Hypothalamus (tissue), 51 donors: ENCODE measurements at regions not wholly inside any gene's neighbourhood (a gene's known extent, or its start where the extent isn't known, plus 50 kb on each side); places are given as distances from the start of the nearest gene placed in this dataset.

Experiments used
- DNase-seq, 51 donors: peaks; one replicate each; lab custom pipeline; 2025; lab: John Stamatoyannopoulos, UW

DNA sequence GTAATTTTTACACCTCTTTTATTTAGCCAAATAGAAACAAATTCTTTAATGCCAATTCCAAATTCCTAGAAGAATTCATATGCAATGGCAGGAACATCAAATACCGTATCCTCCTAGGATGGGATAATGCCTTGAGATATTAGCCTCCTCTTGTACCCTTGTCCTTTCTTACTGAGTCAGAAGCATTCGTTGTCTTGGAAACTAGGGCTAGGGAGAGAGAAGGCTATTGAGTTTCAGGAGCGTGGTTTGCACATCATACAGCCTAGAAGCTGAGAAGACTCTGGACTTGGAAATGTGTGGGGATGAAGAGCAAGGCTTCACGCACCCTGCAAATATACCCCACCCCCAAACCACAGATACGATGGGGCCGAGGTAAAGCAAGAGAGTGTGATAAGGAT lies 300.7 kb downstream of the SP3 start:
- no peak for DNase-seq

DNA sequence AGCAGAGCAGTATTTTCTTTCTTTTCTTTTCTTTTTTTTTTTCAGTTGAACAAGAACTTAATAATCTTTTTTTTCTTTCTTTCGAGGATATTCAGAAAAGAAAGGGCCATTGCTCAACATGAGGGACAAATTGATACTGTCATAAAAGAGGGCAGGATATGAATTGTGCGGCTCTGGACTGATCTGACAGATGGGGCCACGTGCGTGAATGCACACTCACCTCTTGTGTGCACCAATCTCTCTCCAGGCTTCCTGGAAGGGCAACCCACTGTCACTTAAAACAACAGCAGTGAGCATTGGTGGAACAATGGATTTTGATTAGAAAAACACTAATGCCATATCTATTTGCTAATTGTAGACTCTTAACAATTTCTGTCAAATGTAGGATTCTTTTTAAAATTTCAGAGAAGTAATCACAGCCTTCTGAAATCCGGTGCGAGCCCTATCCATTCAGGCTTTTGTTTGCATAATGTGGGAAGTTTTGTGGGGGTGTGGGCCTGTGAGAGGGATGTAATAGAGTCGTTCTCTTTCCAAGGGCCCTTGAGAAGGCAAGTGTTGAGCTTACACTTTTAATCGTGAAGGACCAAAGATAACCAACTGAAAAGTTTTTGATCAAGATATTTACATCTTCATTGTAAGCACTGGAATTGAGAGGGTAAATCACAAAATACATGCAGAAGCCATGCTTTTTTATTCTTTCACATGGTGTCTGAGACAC lies 298.8 kb downstream of the SP3 start:
- no peak for DNase-seq

DNA sequence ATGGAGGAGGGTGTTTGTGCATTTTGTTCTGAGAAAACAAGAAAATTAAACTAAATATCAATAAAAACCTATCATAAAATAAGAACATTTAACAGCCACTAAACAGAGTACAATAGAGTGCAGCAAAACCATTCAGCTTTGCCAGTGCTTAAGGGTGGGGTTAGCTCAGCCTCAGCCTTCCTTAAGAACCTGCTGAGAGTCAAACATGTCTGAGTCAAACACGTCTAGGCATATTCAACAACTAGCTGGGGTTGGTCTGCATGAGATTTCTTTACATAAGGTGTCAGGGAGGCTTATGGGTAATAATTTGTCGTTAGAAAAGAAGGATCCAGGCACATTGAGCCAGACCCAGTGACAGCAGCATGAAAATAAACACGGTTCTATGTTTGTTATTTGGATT lies 298.2 kb downstream of the SP3 start:
- no peak for DNase-seq

DNA sequence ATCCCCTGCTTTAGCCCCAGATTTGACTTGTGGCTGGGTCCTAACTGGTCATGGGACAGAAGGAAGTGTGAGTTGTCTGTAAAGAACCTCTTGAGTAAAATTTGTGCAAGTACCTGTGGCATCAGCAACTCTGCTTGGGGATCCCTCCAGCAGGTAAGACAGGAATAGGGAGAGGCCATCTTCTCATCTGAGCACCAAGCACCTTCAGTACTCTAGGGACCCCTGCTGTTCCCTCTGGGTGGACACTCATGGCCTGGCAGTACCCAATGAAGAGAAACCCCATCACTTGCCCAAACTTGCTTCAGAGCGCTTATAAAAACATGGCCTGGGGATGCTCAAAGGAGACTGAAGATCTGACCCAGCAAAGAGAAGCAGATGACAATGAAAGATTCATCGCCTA lies 297.8 kb downstream of the SP3 start:
- DNase-seq: no peak

DNA sequence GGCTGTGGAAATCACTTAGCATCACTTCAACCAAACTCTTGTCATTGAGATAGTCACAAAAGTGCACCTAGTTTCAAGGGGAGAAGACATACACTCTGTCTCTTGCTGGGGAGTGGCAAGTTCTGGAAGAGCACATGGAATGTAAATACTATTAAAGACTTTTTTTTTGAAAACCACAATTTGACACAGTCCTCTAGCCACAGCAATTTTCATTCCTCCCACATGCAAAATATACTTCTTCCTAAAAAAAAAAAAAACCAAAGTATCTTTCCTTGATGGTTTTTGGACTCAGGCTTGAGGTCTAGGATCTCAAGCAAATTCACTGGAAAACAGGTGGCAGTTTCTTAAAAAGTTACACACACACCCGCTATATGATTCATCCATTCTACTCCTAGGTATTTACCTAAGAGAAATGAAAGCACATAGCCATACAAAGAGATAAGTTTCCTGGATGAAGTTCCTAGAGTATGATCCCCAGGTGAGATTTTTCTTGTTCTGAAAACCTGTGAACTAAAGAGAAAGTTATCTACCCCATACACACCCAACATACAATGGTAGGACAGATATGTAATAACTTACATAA lies 295.8 kb downstream of the SP3 start:
- DNase-seq: no peak

DNA sequence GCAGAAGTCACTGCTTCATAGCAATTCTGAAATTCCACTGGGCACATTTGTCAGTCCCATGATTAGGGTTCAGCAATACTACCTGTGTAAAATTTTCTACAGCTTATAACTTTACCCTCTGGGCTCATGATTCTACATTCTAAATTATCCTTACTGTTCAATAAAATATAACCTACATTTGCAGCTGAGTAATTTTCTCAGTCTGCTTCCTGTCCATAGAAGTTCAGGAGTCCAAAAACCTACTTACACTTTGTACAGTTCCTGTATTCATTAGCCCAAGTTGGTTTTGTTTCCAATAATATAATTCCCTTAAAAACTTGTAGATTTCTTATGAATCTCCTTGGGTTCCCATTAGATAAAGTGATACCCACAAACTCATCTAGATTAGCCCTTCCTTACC lies 295.3 kb downstream of the SP3 start:
- no peak for DNase-seq

DNA sequence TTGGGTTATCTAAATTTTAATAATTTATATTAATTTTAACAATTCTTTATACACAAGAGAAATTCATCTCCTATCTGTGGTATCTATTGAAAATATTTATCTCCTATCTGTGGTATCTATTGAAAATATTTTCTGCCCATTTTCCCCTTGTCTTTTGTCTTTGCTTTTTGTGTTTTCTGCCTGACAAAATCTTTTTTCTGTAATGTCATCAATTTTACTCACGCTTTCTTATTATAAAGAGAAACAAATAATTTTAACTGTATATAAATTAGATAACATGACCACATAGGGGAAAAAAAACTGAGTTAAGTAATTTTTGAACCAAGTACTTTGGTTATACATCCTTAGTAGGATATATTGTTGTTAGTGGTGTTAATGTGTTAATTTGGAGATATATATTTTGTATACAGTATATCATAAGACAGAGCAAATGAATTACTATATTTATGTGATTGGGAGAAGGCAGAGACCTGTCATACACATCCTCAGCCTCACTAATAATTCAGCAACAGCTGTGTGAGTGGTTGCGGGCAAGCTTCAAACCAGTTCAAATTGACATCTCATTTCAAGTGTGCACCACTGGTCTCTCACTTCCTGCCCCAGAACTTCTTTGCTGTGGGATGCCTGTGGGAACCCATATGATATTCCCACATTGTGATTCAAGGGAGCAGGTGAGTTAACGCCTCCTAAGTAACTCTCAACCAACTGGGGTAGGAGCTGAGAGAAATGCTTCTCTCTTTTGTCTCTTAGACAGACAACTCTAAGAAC lies 292.4 kb downstream of the SP3 start:
- DNase-seq: no peak

DNA sequence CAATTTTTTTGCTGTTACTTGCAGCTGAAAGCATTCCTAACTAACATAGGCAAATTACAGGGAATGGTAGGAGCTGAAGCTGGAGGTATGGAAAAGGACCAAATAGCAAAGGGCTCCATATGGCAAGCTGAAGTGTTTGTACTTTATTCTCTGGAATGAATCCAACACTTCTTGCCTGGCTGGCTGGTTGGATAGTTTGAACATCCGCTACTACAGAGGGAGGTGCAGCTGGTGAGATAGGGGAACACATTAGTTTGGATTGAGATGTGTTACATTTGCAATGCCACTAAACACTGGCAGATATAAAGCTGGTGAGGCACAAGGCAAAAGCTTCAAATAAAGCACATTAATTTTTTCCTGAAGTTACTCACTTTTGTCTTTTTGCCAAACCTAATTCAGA lies 291.5 kb downstream of the SP3 start:
- no peak for DNase-seq

DNA sequence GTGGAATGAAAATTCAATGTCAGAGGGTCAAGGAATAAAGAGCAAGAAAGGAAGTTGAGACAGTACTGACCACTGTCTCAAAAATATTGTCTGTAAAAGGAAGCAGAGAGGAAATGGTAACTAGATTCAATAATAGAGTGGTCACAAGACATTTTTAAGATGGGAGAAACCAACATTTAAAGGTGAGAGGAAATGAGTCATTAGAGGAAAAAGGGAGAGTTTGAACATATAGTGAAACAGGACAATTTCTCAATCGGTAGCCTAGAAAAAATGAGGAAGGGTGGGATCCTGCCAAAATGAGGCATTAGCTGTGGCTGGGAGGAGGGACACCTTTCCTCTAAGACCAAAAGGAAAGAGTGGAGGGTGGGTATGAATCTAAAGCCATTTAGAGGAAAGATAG lies 288.5 kb downstream of the SP3 start:
- no peak for DNase-seq

DNA sequence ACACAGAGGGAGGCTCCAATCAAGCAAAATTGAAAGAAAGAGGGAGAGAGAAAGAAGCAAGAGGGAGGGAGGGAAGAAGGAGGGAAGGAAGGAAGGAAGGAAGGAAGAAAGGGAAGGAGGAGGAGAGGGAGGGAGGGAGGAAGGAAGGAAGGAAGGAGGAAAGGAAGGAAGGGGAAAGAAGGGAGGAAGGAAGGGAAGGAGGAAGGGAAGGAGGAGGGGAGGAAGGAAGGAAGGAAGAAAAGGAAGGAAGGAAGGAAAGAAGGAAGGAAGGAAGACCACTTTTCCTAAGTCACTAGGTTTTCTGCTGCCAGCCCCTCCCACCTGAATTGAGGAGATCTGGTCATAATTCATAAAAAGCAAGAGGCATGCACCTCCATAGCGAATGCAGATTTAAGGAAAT lies 287.0 kb downstream of the SP3 start:
- no peak for DNase-seq

DNA sequence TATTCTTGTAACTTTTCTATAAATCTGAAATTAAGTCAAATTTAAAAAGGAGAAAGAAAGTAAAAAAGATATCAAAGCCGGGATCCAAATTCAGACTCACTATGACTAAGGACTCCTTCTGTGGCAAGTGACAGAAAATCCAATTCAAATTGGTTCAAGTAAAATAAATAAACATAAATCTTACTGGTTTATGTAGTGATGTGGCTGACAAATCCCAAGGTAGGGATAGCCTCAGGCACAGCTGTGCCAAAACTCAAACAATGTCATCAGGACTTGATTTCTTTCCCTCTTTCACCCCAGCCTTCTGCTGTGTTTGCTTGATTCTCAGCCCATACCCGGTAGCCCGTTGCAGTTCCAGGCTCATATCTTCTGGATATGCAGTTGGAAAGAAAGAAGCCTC lies 284.6 kb downstream of the SP3 start:
- no peak for DNase-seq

DNA sequence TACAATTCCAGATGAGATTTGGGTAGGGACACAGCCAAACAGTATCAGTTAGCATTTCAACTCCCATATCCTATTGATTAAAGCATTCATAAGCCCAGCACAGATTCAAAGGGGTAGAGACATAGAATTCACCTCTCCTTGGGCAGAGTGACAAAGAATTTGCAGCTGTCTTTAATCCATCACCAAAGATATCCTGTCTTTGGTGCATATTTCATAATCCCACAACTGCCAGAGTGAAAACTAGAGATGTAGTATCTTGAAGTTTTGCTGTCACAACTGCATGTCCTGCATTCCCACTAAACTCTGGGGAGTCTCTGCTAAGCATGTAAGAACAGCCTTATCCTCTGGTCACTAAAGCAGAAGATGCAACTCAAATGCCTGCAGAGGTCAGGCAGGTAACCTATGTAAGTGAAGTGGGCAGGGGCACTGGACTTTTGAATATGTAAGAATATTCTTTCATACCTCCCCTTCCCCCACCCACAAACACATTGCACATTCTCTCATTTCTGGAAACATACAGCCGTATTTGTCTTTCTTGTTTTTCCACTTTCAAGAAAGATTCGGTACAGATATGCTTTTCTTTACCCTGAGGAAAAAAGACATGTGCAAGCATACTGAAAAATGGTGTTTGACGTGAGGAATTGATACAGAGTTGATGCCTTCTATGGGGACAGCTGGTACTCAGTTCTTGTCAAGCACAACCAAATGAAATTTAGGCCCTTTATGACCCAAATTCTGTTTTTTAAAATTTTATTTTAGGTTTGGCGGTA lies 283.1 kb downstream of the SP3 start:
- DNase-seq: no peak

DNA sequence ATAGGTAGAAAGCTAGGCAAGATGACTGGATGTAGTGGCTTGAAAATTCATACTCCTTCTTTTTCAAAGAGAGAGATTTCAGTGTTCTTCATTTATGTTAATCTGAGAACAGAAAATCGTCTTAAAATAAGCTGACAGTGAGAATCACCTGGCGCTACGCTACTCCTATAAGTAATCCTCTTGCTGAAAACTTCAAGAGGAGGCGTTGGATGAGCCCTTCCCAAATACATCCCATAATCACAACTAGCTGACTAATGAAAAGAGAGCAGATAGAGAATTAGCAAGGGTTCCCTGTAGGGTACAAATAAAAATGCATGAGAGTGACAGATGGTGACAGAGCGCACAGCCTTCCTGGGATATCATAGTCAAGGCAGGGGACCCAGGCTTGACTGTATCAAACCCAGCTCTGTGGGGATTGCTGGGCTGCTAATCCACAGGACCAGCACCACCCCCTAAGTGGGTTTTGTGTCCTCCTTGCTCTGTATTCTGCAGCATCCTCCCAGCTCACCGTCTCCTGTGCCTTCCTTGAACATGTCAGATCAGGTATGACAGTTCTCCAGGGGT lies 280.2 kb downstream of the SP3 start:
- DNase-seq: no peak

DNA sequence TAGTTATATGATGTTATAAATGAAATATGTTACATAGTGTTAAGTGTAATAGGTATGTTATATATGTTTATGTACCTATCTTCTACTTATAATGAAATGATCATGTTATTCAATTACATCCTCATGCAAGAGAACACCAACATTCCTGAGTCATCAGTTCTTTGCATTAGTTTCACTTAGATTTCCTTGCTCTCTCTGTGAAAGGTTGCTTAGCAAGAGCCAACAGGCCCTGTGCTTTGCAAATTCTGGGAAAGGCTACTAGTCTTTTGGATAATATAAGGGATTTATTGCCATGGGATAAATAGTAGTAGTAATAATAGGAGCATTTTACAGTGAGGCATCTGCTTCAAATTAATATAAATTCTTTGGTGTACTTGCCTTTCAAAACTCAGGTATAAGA lies 274.8 kb downstream of the SP3 start:
- no peak for DNase-seq

DNA sequence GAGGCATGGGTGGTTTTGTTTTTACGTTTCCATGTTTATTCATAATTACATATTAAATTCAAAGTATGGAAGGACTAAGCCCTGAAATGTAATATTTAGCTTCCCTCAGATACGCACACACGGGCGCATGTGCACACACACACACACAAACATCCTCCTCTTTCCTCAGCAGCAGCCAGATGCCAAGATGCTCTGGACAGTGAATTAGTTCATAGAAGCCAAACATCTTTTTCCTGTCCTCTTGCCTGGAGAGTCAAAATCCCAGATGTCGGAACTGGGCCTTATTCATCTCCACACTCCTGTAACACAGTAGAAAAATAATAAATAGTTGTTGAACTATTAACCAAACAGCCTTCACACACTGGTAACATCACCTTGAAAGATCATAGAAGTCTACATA lies 273.1 kb downstream of the SP3 start:
- no peak for DNase-seq

DNA sequence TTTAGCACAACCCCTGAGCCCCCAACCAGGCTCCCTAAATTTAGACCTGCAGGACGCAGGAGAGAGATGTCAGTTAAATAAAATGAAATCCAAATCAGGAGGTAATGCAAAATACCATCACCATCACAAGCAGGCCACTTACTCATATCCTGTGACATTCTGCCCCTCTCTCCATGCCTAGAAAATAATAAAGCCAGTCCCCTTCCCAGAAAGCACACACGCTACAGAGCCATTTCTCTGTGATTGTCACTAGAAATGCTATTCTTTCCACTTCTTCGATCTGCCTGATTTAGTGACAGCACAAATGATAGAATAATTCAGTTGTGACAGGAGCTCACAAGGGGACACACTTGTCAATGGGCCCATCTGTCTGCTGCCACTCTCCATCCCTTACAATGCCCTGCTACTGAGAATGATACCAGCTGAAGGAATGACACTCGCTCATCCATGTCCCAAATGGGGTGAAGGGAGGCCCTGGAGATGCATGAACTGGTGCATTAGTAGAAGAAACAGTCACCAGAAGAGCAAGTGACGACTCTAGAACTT lies 272.1 kb downstream of the SP3 start:
- no peak for DNase-seq

DNA sequence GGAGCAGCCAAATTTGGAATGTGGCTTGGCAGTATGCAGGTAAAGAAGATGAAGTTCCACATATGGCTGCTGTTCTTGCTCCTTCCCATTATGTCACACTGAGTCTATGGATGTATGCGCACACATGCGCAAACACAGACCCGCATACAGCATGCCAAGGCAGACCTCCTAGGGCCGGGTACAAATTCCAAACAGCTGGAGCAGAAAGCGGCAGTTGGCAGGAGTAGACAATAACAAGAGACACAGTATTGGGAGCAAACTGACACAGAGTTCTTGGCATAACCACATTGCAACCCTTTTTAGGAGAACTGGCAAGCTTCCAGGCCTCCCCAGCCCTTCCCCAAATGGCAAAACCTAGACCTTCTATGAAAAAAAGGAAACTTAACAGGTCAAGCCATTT lies 268.9 kb downstream of the SP3 start:
- no peak for DNase-seq

DNA sequence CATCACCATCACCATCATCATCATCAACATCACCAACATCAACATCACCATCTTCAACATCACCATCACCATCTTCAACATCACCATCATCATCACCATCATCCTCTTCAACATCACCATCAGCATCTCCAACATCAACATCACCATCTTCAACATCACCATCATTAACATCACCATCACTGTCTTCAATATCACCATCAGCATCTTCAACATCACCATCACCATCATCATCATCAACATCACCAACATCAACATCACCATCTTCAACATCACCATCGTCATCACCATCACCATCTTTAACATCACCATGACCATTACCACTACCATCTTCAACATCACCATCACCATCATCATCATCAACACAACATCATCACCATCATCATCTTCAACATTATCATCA lies 267.2 kb downstream of the SP3 start:
- no peak for DNase-seq

DNA sequence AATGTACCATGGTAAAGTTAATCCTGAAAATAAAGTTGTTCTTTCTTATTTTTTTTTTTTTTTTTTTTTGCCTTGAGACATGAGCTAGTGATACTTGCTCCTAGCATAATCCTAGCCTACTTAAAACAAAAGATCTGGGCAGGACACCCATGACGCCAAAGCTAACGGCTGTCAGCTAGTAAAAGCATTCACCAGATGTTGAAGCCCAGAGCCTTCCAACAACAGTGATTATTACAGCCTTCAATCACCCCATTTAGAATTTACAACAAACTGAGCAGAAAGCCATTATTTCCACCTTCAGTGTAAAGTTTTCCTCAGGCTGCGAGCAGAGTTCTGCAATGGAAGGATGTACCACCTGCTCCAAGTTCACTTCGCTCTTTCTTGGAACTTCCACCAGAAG lies 259.5 kb downstream of the SP3 start:
- no peak for DNase-seq

DNA sequence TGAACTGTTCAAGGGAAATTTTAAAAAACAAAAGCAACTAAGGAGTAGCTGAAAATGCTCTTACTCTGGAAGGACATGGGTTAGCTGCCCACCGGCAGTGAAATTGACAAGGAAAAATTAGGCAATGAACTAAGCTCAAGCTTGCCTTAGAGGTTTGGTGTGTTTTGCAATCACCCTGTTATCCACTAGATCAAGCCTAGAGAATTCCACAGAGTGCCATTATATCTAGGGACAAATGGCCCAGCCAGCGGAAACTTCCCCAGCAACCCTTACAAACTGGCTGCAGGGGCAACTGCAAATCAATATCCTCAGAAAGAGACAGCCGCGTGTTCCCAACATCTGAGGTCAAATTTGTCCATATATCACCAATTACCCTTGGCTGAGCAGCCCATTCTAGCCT lies 258.2 kb downstream of the SP3 start:
- DNase-seq: no peak

DNA sequence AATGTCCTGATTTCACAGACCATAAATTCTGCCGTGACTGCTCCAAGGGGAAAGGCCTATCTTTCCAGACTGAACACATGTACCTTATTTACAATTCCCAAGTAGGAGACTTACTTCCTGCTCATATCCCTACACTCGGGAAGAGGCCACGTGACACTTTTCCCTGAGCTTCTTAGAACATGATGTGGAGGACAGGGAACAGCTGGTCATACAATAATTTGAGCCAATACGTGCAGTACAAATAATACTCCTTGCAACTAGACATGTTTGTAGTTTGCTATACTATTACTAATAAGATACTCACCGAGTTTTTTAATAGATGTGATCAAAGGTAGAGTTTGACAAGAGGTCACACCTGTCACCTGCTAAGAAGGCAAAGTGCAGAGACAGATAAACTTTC lies 256.4 kb downstream of the SP3 start:
- DNase-seq: no peak
